ENCODE measurements at regions not wholly inside any gene's neighbourhood (a gene's known extent, or its start where the extent isn't known, plus 50 kb on each side); places are given as distances from the start of the nearest gene placed in this dataset.

DNA sequence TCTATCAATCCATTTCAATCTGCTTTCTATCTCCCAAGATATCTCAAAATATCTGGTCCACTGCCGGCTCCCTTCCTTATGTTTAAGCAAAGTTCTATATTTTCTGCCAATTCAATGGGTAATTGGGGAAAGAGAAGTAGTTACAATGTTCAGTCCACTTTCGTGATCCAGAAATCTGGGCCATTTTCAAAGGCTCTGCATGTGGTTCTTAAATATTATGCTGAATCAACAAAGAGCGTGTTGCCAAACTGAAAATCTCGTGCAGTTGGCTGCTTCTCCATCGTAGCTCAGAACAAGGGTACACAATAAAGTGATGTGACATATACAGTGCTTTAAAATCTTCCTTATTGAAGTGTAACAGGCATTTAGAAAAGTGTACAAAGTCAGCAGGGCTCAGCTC is 863.1 kb downstream of the RNF144A start:
- no peak overlapping the region for H3K4me3 ChIP-seq (ENCODE audit: low read depth, low read length)
- no peak for DNase-seq (ENCODE audit: low read depth)

DNA sequence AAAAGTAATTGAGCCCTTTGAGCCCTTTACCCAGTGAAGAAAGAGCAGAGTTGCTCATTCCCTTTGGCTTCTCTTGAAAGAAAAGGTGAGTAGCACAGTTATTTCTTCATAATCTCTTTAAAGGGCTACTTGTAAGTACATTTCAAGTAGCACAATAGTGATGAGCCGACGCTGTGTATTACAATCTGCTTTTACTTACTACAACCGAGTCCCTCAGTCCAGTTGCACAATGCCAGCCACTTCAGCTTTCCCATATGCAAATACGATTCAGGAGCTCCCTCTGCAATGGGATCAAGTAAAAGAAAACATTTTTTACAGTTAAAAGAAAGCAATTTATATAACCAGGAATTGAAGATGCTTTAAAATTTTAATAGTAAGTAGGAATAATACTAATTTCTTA is 868.5 kb downstream of the RNF144A start:
- no peak overlapping the region for H3K4me3 ChIP-seq (ENCODE audit: low read depth, low read length)
- no peak for DNase-seq (ENCODE audit: low read depth)

DNA sequence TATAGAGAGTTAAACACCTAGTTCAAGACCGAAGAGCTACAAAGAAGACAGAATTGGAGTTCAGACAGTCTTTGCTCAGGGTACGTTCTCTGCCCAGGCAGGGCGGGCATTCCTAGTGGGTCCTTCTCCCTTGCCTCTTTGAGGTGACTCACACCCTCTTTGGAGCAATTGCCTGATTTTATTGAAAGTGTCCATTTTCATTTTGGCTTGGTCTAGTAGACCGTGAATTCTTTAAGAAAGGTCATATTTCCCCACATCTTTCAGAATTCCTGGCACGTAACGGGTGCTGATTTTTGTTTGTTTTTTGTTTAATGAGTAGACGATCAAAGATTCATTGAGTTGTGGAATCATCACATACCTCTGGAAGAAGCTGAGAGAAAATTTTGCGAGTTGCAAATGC is 871.5 kb downstream of the RNF144A start:
- DNase-seq (ENCODE audit: low read depth), result no peak
- no peak overlapping the region for H3K4me3 ChIP-seq (ENCODE audit: low read depth, low read length)

DNA sequence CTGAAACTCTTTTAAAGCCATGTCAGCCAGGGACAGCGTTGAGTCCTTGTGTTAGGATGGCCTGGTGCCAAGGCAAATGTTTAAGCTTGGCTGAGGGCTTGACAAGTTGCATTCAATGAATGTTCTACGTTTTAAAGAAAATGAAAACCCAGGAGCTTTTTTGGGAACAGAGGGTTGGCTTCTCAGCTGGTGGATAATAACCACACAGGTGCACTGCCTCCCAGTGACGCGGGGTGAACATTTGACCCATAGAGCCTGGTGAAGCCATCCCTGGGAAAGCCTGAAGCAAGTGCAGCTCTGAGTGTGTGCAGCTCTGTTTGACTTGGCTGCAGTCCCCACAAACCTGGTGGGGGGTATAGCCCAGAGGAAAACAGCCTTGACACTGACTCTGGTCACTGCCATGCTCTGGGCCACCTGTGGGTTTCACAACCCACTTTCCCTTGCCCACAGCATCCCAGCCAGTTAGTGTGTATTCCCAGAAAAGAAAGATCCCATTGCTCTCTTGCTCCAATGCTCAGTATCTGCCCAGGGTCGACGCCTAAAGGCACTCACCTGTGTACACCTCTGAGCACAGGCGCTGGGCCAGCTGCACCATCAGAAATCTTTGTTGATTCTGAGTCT is 874.9 kb downstream of the RNF144A start:
- DNase-seq (ENCODE audit: low read depth), result no peak
- no peak overlapping the region for H3K4me3 ChIP-seq (ENCODE audit: low read depth, low read length)

DNA sequence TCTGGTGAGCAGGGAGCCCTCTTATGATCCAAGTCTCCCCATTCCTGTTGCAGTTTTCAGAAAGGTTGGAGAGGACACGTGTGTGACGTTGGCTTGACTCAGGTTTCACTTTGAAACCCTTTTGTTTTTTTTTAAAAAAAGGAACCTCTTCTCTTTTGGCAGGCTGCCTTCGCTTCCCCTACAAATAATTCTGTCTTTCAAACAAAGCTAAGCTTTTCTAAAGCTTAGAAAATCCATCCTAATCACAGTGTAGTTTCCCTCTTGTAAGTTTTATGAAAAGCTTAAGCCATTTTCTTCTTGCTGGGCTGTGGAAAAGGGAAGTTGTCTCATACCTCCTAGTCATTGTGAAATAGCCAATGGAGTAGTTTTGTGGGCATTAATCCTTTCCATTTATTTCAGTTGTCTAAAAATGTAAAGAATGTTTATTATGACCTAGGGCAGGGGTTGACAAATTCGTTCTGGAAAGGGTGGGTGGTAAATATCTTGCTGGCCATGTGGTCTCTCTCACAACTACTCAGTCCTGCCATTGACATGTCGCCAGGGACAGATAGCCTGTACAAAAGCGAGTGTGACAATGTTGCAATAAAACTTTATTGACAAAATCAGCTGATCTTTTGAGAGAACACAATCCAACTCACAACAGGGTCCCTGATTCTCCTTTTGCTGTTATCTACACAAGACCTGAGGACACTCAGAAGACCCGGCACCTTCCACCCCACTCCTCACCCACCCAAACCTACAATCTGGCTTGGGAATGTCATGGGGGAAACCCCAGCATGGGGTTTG is 878.8 kb downstream of the RNF144A start:
- no peak for DNase-seq (ENCODE audit: low read depth)
- H3K4me3 ChIP-seq (ENCODE audit: low read depth, low read length), result no peak overlapping the region

DNA sequence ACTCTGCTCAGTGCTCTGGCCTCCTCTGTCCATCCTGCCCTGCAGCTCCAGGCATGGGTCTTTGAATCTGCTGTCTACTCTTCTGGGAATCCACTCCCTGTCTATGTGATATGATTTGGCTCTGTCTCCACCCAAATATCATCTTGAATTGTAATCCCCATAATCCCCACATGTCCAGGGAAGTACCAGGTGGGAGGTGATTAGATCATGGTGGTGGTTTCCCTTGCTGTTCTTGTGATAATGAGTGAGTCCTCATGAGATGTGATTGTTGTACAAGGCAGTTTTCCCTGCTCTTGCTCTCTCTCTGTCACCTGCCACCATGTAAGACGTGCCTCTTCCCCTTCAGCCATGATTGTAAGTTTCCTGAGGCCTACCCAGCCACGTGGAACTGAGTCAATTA is 881.8 kb upstream of the ID2 start:
- no peak for DNase-seq (ENCODE audit: low read depth)
- H3K4me3 ChIP-seq (ENCODE audit: low read depth, low read length), result no peak overlapping the region

DNA sequence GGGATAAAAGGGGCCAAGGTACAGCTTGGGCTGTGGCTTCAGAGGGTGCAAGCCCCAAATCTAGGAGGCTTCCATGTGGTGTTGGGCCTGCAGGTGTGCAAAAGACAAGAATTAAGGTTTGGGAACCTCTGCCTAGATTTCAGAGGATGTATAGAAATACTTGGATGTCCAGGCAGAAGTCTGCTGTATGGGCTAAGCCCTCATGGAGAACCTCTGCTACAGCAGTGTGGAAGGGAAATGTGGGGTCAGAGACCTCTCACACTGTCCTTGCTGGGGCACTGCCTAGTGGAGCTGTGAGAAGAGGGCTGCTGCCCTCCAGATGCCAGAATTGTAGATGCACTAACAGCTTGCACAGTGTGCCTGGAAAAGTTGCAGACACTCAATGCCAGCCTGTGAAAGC is 880.6 kb upstream of the ID2 start:
- no peak overlapping the region for H3K4me3 ChIP-seq (ENCODE audit: low read depth, low read length)
- no peak for DNase-seq (ENCODE audit: low read depth)

DNA sequence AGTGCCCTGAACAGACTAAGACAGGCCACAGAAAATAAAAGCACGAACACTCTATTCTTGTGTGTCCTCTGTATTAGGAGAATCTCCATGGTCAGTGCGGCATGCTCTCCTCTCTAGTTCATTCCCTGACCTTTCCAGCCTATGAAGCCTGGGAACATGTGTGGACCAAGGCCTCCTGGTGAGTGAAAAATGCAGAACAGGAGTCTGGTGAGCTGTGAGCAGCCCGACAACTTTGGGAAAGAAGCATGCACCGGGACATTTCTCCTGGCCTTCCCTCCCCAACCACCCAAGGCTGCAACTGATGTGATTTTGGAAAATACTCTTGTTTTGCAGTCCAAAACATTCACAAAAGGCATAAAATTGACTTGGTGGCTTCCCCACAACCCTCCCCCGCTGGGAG is 878.3 kb upstream of the ID2 start:
- no peak overlapping the region for H3K4me3 ChIP-seq (ENCODE audit: low read depth, low read length)
- no peak for DNase-seq (ENCODE audit: low read depth)

DNA sequence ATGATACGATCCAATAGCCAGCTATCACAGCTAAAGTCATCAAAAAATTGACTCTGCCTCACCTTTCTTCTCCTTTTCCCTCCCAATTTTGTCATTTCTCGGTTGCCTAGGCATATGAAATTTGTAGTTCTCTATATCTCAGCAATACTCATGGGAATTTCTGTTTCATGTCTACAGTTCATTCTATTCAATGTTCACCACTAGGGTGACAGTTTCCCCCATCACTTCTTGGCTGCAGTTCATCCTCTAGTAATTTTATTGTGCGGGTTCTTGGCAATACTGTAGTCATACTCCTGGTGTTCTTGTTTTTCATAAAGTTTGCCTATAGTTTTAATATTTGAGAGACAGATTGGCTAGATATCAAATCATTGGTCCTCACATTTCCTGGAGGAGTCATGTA is 872.2 kb upstream of the ID2 start:
- H3K4me3 ChIP-seq (ENCODE audit: low read depth, low read length), result no peak overlapping the region
- DNase-seq (ENCODE audit: low read depth), result no peak

DNA sequence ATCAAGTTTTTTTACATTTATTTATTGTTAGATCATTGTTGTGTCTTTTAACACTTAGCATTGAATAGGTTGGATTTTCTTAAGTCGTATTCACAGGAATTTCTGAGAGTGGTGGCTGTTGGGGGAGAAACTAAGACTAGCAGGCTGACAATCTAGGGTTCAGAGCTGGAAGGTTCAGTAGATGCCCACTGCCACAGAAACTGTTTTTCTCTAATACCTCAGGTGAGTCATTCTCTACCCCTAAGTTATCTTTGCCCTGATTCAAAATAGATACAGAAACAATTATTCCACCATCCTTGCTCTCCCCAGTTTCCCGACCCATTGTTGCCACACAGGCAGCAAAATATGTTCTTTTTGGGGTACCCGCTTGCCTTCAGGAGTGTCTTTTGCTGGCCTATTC is 870.8 kb upstream of the ID2 start:
- DNase-seq (ENCODE audit: low read depth), result no peak
- H3K4me3 ChIP-seq (ENCODE audit: low read depth, low read length), result no peak overlapping the region

DNA sequence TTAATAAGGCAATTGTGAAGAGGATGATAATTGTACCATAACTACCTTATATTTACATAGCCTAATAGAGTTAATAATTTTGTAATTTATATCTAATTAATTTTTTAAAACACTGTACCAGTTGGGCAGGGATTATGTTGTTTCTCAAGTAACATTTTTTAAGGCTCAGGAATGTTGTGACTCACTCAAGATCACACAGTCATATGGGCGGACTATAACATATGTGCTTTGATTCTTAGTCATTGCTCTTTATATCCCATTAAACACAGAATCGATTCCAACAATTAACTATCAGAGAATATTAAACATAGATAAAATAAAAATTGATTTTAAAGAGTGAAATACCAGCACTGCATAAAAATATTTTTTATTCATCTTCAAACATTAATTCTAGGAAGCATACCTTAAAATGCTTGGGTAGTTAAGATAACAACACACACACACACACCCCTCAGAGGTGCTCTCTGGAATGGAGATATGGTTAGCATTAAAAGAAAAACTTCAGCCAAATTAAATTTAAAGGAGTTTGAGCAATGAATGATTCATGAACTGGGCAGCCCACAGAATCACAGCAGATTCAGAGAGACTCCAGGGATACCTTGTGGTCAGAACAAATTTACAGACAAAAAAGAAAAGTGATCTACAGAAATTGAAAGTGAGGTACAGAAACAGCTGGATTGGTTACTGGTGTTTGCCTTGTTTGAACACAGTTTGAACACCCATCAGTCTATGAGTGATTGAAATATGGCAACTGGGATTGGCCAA is 869.4 kb upstream of the ID2 start:
- H3K4me3 ChIP-seq (ENCODE audit: low read depth, low read length), result no peak overlapping the region
- DNase-seq (ENCODE audit: low read depth), result no peak

DNA sequence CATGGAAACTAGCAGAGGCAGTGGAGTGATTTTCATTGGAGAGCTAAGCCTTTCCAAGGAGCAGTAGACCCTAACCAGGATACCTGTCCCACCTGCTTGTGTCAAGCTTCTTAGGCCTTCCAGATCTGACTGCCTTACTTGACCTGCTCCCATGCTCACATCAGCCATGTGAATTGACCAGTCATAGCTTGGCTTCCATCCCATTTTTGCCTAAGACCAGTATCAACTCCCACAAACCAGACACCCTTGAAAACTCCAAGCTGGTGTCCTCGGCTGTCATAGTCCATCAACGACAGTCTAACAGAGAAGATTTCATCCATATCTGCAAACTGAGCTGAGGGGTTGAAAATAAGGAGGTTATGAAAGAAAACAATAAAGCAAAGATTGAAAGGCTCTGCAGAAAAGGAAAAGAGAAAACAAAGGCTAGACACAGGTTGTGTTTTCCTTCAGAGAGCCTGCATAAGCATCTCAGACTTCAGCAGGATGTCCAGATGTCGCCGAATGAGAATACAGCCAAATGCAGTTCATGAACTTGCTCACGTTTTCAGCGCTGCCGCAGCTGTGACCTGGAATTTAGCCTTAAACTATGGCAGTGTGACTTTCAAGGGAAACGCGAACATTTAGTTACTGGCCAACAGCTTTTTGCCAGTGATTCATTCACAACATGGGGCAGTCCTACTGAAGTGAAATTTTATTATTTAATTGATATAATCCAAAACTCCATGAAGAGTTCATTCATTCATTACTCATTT is 868.1 kb upstream of the ID2 start:
- H3K4me3 ChIP-seq (ENCODE audit: low read depth, low read length), result no peak overlapping the region
- DNase-seq (ENCODE audit: low read depth), result no peak

DNA sequence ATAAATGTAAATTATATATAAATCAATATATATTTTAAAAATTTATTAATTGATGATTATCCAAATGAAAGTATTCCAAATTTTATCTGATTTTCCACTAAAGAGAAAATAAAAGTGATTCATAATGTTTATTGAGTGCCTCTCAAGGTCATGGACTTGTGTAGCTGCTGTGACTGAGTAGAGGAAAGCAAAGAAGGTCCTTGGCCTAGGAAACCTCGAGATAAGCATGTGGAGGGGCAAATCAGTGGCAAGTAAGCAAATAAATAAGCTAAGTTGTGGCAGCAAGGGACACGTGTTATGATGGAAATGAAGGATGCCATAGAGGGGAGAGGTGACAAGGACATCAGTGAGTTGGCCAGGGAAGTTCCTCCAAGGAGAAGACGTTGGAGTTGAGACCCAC is 866.1 kb upstream of the ID2 start:
- no peak for DNase-seq (ENCODE audit: low read depth)
- H3K4me3 ChIP-seq (ENCODE audit: low read depth, low read length), result no peak overlapping the region

DNA sequence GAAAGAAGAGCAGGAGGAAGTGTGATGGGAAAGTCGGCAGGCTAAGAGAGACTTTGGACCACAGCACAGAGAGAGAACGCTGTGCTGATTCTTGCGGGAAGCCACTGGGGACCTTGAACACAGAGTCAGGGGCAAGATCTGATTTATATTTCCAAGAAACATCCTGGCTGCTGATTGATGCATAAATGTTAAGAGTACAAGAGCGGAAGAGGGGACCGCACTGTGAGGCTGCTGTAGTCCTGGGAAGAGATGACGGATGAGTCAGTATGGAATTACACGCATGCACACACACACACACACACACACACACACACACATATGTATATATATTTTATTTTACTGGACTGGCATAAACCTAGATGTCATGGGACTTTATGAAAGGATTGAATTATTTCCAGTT is 865.6 kb upstream of the ID2 start:
- no peak for DNase-seq (ENCODE audit: low read depth)
- H3K4me3 ChIP-seq (ENCODE audit: low read depth, low read length), result no peak overlapping the region

DNA sequence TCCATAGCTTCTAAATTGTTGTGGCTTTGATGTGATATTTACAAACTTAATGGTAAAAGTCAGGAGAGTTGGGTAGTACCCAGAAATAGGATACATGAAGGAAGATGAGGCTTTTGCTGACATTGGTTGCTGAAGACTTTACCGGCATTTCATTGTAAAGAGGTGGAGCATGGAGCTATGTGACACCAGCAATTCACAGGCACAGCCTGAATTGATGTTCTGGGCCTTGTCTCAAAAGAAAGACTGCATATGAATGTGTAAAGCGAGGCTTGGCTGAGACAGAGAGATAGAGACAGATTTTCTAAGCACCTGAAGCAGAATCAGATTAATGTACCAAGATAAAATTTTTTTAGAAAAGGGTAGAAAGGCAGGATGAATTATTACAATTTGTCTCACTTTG is 864.9 kb upstream of the ID2 start:
- no peak for DNase-seq (ENCODE audit: low read depth)
- no peak overlapping the region for H3K4me3 ChIP-seq (ENCODE audit: low read depth, low read length)

DNA sequence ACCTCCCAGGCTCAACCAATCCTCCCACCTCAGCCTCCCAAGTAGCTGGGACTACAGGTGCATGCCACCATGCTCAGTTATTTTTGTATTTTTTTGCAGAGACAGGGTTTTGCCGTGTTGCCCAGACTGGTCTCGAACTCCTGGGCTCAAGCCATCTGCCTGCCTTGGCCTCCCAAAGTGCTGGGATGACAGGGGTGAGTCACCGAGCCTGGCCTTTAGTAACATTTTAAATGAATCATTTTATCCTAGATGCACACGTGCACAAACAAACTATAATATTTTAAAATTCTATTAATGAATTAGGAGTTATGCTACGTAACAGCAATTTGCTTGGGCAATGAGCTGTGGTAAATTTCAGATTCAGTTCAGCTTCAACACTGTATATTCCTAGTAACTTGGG is 862.5 kb upstream of the ID2 start:
- no peak for DNase-seq (ENCODE audit: low read depth)
- no peak overlapping the region for H3K4me3 ChIP-seq (ENCODE audit: low read depth, low read length)

DNA sequence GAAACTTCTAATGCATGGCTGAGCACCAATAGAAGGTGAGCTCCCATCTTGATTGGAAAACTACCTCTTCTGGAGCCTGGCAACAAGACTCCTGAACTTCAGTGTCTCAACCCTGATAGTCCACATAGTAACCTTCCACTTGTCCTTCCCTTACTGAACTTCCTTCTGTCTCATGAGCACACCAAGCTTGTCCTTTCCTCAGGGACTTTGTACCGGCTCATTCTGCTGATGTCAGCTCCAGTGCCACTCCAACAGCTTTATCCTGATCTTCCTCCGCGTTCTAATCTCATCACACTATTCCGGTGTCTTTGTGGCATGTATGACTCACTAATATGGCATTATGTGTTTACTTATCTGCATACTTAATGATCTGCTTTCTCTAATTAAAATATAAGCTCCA is 862.0 kb upstream of the ID2 start:
- no peak for DNase-seq (ENCODE audit: low read depth)
- H3K4me3 ChIP-seq (ENCODE audit: low read depth, low read length), result no peak overlapping the region

DNA sequence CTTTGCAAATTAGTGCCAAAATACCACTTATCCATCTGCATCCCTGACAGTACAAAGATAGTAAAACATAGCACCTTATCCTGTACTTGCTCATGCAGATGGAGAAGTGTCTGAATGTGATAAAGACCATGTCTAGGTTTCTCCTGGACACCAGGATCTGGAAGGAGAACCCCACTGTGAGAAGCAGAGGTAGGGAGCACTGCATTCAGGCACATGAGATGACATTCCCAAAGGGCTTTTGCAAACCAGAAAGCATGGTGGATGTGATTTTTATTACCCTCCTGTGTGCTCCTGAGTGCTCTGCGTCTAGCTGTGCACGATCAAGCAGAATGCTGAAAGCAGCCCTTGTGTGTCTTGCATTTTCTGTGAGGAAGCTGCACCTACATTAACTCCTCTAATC is 857.6 kb upstream of the ID2 start:
- no peak overlapping the region for H3K4me3 ChIP-seq (ENCODE audit: low read depth, low read length)
- no peak for DNase-seq (ENCODE audit: low read depth)

DNA sequence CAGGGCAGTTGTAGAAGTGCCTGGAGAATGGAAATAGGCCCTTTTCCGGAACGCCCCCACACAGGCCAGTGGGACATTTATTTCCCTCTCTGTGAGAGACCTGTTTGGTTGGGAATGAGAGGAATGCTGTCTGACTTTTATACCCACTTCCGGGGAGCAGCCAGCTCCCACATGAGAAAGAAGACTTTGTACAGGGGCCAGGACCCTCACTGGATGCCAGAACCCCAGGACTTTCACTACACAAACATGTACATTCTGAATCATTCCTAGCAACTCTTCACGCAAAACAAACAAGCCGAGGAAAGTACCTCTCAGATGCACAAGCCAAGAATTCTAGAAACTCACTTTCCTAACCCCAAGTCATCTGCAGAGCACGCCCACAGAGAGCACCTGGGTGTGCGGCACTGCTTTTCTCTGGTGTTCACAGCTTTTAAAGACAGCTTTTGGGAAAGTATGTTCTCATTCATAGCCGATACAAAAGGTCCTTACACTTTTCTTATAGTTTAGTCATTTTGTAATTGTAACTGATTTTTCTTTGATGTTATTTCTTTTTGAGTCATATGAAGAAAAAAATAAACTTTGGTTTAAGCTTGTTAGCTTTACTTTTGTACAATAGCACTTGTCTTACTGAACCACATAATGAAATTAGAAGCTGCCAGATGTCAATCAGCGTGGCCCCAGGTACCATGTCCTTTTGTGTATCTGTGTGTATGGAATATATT is 856.1 kb upstream of the ID2 start:
- DNase-seq (ENCODE audit: low read depth), result no peak
- no peak overlapping the region for H3K4me3 ChIP-seq (ENCODE audit: low read depth, low read length)

DNA sequence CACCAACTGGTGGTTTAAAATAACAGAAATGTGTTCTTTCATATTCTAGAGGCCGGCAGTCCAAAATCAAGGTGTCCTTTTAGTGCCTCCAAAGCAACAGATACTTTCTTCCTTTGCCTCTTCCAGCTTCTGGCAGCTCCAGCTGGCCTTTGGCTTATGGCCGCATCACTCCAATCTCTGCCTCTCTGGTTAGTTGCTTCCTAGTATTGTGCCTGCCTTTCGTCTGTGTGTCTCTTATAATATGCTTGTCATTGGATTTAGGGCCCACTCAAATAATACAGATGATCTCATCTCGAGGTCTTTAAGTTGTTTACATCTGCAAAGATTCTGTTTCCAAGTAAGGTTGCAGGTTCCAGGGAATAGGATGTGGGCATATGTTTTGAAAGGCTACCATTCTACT is 855.2 kb upstream of the ID2 start:
- H3K4me3 ChIP-seq (ENCODE audit: low read depth, low read length), result no peak overlapping the region
- no peak for DNase-seq (ENCODE audit: low read depth)

All from skeletal muscle cell (primary cell).